ENCODE measurements at regions not wholly inside any gene's neighbourhood (a gene's known extent, or its start where the extent isn't known, plus 50 kb on each side); places are given as distances from the start of the nearest gene placed in this dataset.

DNA sequence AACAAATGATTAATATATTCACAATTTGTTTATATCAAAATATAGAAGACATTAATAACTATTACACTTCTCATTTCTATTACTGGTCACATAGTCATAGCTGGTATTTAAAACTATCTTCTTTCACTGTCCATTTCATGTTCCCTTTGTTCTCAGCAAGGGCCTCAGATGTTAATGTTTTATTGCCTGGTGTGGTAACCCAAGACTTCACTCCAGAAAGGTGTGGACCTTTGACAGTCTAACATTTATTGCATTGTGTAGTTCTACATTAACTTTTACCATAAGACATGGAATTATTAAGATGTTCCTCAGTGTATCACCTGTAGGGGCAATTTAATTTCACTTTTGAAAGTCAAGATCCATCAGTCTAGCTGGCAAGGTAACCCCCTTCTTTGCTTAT is 691.3 kb downstream of the SQOR start:
- DNase-seq, result no peak

GRCh38 chr15:46328821-46329220 is 694.0 kb downstream of the SQOR start:
- DNase-seq, result no peak

- DNase-seq, result no peak
Observed at GRCh38 chr15:46329876-46330275, 695.0 kb downstream of the SQOR start.

GRCh38 chr15:46331546-46331945 is 696.7 kb downstream of the SQOR start:
- DNase-seq, result no peak

DNA sequence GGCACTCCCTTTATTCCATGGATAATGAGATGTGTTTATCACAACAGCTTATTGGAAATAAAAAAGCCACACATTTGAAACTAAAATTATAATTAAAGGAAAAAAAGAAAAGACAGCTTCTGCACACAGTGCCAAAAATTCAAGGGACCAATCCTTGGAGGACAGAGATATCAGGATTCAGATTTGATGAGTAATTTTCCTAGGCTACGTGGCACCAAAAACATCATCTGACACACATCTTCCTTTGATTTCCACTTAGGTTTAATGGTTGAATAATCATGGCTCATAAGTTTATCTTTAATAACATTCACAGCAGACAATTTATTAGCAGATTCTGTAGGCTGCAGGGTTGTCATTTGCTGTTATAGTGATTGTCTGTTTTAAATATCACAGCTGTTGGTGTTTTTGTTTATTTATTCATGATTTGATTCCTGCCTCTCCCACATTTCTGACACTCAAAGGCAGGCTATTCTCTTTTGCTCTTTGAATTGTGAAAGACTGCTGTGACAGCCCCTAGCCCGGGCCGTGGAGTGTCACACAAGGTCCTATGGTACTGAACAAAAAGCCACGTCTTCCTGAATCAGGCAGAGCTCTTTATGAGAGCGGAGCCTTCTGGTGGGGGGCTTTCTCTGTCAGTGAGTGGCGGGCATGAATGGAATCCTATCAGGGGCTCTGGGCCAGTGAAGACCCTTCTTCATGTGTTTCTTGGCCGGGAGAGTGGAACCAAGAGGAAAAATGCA is 708.5 kb downstream of the SQOR start:
- DNase-seq, result no peak

DNA sequence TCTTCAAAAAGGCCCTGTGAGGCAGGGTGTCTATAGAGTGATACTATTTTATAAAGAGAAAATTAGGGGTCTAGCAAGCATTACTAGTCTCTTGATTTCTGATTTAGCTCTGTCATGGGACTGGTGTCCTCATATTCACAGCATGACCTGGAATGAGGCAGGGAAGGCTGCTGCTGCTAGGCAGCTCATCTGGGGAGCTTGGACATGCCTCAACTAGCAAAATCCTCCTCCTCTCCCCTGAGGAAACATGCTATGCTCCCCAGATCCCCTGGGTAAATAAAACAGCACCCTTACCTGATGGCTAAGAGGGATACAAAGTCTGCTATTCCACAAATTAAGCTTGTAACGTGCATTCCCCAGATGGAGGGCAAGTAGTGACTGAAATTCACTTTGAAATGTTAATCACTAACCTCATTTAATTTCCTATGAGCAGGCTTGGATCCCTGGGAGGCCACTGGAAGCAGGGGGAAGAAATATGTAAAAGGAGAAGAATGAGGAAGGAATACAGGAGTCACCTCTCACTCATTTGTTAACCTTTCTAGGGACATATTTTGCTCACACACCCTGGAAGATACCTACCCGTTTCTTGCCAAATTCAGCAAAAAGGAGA is 709.4 kb downstream of the SQOR start:
- peak in 2 of 3 experiments; percentile 2 to 11 for DNase-seq

GRCh38 chr15:46344915-46345314 is 710.1 kb downstream of the SQOR start:
- DNase-seq, result peak in 1 of 3 experiments; percentile 12

DNA sequence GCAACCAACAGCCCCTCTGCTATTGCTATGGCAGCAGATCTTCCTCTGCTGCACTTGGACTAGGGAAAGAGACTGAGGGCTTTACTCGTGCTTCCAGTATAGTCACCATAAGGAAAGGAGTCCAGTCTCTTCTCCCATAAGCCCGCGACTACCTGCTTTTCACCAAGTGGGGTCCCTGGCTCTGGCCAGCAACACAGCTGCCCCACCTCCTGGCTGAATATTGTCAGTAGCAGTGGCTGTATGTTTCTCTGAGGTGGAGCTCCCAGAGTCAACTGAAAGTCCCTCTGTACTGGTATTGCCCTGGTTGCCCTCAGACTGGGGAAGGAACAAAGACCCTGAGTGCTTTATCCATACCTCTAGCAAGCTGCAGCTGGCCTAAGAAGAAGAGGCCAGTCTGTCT is 719.6 kb downstream of the SQOR start:
- no peak for DNase-seq

DNA sequence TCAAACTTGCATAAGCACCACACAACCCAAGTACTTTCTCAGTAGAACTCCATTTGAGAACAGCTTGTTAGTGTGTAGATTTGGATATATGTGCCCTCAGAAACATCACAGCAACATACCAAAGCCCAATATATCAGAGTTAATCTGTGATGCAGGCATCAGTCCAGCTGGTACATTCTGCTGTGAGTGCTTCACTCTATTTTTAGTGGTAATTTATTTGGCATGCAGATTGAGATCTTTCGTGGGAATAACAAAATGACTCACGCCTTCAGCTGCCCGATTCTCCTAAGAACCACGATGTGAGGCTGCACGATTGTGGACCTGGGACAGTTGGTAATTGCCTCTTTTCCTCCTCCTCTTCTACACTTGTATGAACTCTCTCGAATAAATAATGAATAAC is 730.7 kb downstream of the SQOR start:
- DNase-seq, result no peak

DNA sequence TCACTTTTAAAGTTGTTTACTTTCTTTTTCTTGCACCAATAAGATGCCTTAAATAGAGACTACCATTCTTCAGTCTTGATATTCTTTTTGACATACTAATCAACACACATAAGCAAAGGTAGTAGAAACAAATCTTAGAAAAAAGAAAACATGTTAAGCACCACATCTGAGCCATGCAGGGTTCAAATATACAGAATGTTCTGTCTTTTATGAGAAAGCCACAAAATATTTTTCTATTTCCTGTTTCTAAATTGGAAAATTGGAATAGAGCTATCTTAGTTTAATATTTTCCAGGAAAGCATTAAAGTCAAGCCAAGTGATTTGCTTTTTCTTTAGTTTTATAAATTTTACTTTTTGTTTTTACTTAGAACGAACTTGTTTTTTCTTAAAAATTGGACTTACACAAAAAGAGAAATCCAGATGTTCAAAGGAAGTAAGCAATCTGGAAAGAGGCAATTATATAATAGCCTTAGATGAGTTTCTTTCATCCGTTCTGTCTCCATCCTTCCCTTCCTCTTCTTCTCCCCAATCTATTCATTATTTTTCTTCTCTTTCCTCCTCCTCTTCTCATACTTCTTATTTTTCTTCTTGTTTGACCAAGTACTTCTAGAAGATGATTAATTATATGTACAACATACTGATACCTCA is 731.7 kb downstream of the SQOR start:
- no peak for DNase-seq

- DNase-seq, result no peak
Observed at GRCh38 chr15:46383978-46384377, 749.1 kb downstream of the SQOR start.

DNA sequence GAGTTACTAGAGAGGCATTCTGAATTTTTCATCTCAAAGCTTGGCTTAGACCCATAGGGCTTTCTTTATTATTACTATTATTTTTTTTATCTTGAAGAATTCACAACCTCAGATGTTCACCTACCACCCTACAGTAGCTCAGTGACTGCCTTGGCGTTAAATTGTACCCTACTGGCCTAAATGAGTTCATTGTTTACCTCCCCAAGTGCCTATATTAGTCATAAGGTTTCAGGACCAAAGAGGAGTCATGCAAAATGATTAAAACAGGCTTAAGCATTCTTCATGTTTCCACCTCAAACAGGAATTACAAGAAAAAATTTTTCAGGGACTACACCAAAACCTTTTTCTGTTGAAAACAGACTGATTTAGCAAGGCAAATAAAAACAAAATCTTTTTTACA is 751.5 kb downstream of the SQOR start:
- DNase-seq, result no peak

- no peak for DNase-seq
Observed at GRCh38 chr15:46389739-46390138, 754.9 kb downstream of the SQOR start.

- no peak for DNase-seq
Observed at GRCh38 chr15:46394463-46394862, 759.6 kb downstream of the SQOR start.

- DNase-seq, result no peak
Observed at GRCh38 chr15:46408312-46408711, 773.5 kb downstream of the SQOR start.

GRCh38 chr15:46409841-46410301 is 775.0 kb downstream of the SQOR start:
- peak in 1 of 3 experiments; percentile 13 for DNase-seq

DNA sequence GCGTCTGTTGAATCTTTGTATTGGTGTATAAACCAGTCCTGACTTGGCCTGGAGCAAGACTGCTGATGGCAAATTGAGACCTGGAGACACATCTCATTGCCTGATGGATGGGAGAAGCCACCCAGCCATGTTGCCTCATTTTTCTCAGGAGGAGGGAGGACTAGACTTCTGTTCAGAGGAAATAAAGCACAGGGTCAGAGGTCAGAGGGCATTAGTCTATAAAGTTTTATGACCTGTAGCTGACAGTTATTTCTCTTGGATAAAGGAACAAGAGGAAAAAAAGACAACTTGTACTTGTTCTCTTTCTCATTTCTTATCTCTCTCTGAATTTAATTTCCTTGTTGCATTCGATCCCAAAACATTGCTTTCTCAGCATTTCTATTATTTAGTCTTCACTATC is 775.9 kb downstream of the SQOR start:
- DNase-seq, result no peak

GRCh38 chr15:46411900-46412299 is 777.1 kb downstream of the SQOR start:
- DNase-seq, result no peak

DNA sequence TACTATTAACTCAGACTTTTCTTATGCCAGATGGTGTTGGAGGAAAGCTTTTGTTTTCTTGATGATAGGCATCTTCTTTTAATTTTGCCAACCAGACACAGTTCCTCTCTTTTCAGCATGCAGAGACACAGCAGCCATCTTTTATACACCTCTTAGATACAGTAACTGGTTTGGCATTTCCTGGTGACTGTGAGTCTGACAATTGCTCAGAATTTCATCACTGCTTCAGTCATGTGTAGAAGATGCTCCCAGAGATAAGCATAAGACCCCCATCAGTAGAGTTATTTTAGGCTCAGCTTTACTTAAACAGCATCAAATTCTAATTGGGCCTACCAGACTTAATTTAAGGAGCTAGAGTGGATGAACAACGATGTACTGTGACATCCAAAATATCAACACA is 779.0 kb downstream of the SQOR start:
- DNase-seq, result peak in 1 of 3 experiments; percentile 0

GRCh38 chr15:46416544-46416943 is 781.7 kb downstream of the SQOR start:
- no peak for DNase-seq

DNA sequence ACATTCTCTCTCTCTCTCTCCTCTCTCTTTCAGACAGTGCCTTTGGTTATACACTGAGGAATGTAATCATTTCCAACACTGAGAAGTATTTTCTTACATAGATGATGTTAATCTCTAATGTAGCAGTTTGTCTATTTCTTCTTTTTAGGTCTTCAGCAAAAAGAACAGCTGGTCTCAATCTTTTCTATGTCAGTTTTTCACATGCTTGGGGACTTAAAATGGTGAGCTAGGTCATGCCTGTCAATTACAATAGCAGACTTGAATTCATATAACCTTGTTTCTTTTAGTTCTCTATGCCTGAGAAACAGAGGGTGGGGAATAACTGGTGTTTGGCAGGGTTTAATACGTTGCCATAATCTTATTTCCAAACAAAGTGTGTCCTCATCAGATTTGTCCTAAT is 786.2 kb downstream of the SQOR start:
- no peak for DNase-seq

DNA sequence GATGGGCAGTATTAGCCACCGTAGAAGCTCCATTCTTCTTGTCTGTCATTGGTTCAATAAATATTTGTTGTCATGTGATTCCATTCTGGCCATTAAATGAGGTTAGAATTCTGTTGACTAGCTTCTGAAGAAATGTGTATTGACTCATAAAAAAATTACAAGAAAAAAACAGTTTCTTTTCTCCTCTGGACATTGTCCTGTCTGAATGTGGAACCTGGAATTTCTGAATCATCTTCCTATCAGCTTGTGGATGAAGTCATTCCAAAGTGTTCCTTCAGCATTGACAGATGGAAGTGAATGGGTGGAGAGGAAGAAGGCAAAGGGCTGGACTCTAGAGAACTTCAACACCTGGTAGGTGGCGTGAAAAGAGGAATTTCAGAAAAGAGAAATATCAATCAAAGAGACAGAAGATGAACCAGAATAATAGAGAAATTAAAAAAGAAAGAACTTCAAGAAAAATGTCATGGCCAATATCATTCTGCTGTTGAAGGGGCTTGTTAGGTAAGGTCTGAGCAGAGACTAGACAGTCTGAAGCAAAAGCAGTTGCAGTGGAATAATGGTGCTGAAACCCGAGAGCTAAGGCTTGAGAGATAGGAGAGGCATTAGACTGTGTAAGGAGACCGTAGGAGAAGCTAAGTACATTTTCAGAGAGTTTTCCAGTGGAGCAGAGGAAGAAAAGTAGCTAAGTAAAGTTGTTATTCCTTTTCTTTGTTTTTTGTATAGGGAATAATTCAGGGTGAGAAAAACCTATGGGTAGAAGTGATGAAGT is 806.6 kb downstream of the SQOR start:
- DNase-seq, result peak in 1 of 3 experiments; percentile 6

GRCh38 chr15:46442184-46442583 is 807.4 kb downstream of the SQOR start:
- peak in 1 of 3 experiments; percentile 3 for DNase-seq
